Keratinocyte (primary cell): ENCODE measurements at regions not wholly inside any gene's neighbourhood (a gene's known extent, or its start where the extent isn't known, plus 50 kb on each side); places are given as distances from the start of the nearest gene placed in this dataset.

ENCODE experiments used
- DNase-seq: peaks from one replicate; pipeline ENCODE4 v3.0.0-alpha.2; 2011; ENCODE audit warnings: low read depth, missing footprints, low spot score
- FAIRE-seq: peaks from 2 replicates; lab custom pipeline; 2011; peaks lifted over from hg19 to GRCh38; lab: Jason Lieb, UNC
- H2AFZ ChIP-seq: 2 replicates; pipeline ENCODE4 v1.6.0; 2012; ENCODE audit warnings: low read length, control low read depth, inconsistent platforms; ENCODE audit not compliant: control insufficient read depth
- H3K27ac ChIP-seq: 2 replicates; pipeline ENCODE4 v1.5.1; 2011; ENCODE audit warnings: low read length; ENCODE audit not compliant: control insufficient read depth, insufficient read depth
- H3K27me3 ChIP-seq: 3 replicates; pipeline ENCODE4 v1.6.0; 2011; ENCODE audit warnings: low read length; ENCODE audit not compliant: control insufficient read depth, insufficient read depth; ENCODE audit errors: extremely low read depth
- H3K36me3 ChIP-seq, 2 experiments: 2 replicates in 1 of 2; 3 replicates in 1 of 2; pipeline ENCODE4 v1.5.1; 2011; ENCODE audit warnings: low read length in 2 of 2, mild to moderate bottlenecking in 1 of 2; ENCODE audit not compliant: control insufficient read depth in 2 of 2, insufficient read depth in 2 of 2; ENCODE audit errors: extremely low read depth in 1 of 2
- H3K4me1 ChIP-seq: 3 replicates; pipeline ENCODE4 v1.5.1; 2011; ENCODE audit warnings: low read length; ENCODE audit not compliant: control insufficient read depth, insufficient read depth; ENCODE audit errors: extremely low read depth
- H3K4me2 ChIP-seq: 3 replicates; pipeline ENCODE4 v1.6.0; 2011; ENCODE audit warnings: low read depth, low read length; ENCODE audit not compliant: control insufficient read depth, insufficient read depth; ENCODE audit errors: extremely low read depth
- H3K4me3 ChIP-seq, 3 experiments: fragments of 200-600 bp in 1 of 3; sonication (generic) in 1 of 3; 2 replicates in 2 of 3; 3 replicates in 1 of 3; pipeline ENCODE4 v1.5.1; 2011 to 2016; ENCODE audit warnings: low read length in 3 of 3, mild to moderate bottlenecking in 3 of 3, control low read depth in 2 of 3, inconsistent platforms in 1 of 3, low read depth in 1 of 3, mixed read lengths in 1 of 3, mixed run types in 1 of 3, moderate library complexity in 1 of 3; ENCODE audit not compliant: control insufficient read depth in 2 of 3, insufficient read depth in 2 of 3; ENCODE audit errors: extremely low read depth in 1 of 3
- H3K79me2 ChIP-seq: 2 replicates; pipeline ENCODE4 v1.6.0; 2012; ENCODE audit warnings: low read length; ENCODE audit not compliant: control insufficient read depth, insufficient read depth
- H3K9ac ChIP-seq: 3 replicates; pipeline ENCODE4 v1.6.0; 2011; ENCODE audit warnings: low read length; ENCODE audit not compliant: control insufficient read depth, insufficient read depth; ENCODE audit errors: extremely low read depth
- H3K9me1 ChIP-seq: 3 replicates; pipeline ENCODE4 v1.6.0; 2011; ENCODE audit warnings: low read length; ENCODE audit not compliant: control insufficient read depth, insufficient read depth; ENCODE audit errors: extremely low read depth
- H3K9me3 ChIP-seq: 2 replicates; pipeline ENCODE4 v1.5.1; 2012; ENCODE audit warnings: low read depth, low read length; ENCODE audit not compliant: control insufficient read depth
- H4K20me1 ChIP-seq: 3 replicates; pipeline ENCODE4 v1.6.0; 2011; ENCODE audit warnings: low read length; ENCODE audit not compliant: control insufficient read depth, insufficient read depth; ENCODE audit errors: extremely low read depth
- CTCF ChIP-seq, 3 experiments: IDR thresholded peaks in 1 of 3; conservative IDR thresholded peaks in 1 of 3; optimal IDR thresholded peaks in 1 of 3; 2 replicates in 2 of 3; 3 replicates in 1 of 3; pipeline versions ENCODE3 to v1.5.1; 2011; ENCODE audit warnings: low read length in 3 of 3, mild to moderate bottlenecking in 3 of 3, moderate library complexity in 2 of 3, control low read depth in 1 of 3, inconsistent platforms in 1 of 3; ENCODE audit not compliant: insufficient read depth in 2 of 3; ENCODE audit errors: extremely low read depth in 1 of 3
- EZH2 ChIP-seq: IDR thresholded peaks from one replicate; pipeline ENCODE4 v1.6.1; 2012; ENCODE audit warnings: inconsistent platforms, mild to moderate bottlenecking, low read length, moderate library complexity
- dilution Hi-C: fragments of 300-500 bp; cut with MboI; formaldehyde crosslinking; loops from one replicate; pipeline ENCODE4 v1.7.0; 2020; ENCODE audit warnings: low sequenced_read_pairs; ENCODE audit not compliant: extremely low pct_ligation_motif_present

- dilution Hi-C loops: no loop called here
- Histone ChIP-seq H3K27ac (no peak overlapping the region), H3K79me2 (no peaks in the 10 kb centered on the region), H3K4me3 (no peak overlapping the region), H3K4me2 (no peak overlapping the region), H3K27me3 (no peaks in the 10 kb centered on the region), H3K36me3 (no peaks in the 10 kb centered on the region), H3K9me3 (no peaks in the 10 kb centered on the region), H3K4me1 (peaks cover 12% of the 10 kb centered on the region), H3K9me1 (no peaks in the 10 kb centered on the region), H2AFZ (no peak overlapping the region), H3K9ac (no peak overlapping the region), H4K20me1 (no peaks in the 10 kb centered on the region)
- TF ChIP-seq CTCF (optimal IDR thresholded peaks at IDR 0.05 in 1 of 3, IDR thresholded peaks at IDR 0.05 in 1 of 3, conservative IDR thresholded peaks at IDR 0.05 in 1 of 3; ENCODE audit: extremely low read depth in 1 of 3, insufficient read depth in 2 of 3, low read length in 3 of 3) (no peak), EZH2 (no peak)
- DNase-seq (no peak), FAIRE-seq (no peak)
Observed at GRCh38 chr1:82158981-82159380, 358.2 kb downstream of the ADGRL2 start.

GRCh38 chr1:82154219-82154970, 353.7 kb downstream of the ADGRL2 start:
- FAIRE-seq (no peak), DNase-seq (no peak)
- no peak overlapping the region for H3K9ac ChIP-seq
- TF ChIP-seq CTCF (optimal IDR thresholded peaks at IDR 0.05 in 1 of 3, IDR thresholded peaks at IDR 0.05 in 1 of 3, conservative IDR thresholded peaks at IDR 0.05 in 1 of 3; ENCODE audit: extremely low read depth in 1 of 3, insufficient read depth in 2 of 3, low read length in 3 of 3): no peak
- no peak for TF ChIP-seq EZH2
- dilution Hi-C loops: no loop called here
- H3K4me3 ChIP-seq: no peak overlapping the region
- H3K27ac ChIP-seq: no peak overlapping the region
- no peaks in the 10 kb centered on the region for H3K9me1 ChIP-seq
- no peaks in the 10 kb centered on the region for H3K9me3 ChIP-seq
- H3K79me2 ChIP-seq: no peaks in the 10 kb centered on the region
- no peaks in the 10 kb centered on the region for H4K20me1 ChIP-seq
- no peak overlapping the region for H2AFZ ChIP-seq
- no peaks in the 10 kb centered on the region for H3K4me1 ChIP-seq
- H3K4me2 ChIP-seq: no peak overlapping the region
- no peaks in the 10 kb centered on the region for H3K27me3 ChIP-seq
- no peaks in the 10 kb centered on the region for H3K36me3 ChIP-seq
